ENCODE measurements at regions not wholly inside any gene's neighbourhood (a gene's known extent, or its start where the extent isn't known, plus 50 kb on each side); places are given as distances from the start of the nearest gene placed in this dataset.
"Not testable (repeated sequence)": the region's sequence is repeated elsewhere in the genome, so short reads cannot be mapped to it uniquely, and the experiment has no call there.

DNA sequence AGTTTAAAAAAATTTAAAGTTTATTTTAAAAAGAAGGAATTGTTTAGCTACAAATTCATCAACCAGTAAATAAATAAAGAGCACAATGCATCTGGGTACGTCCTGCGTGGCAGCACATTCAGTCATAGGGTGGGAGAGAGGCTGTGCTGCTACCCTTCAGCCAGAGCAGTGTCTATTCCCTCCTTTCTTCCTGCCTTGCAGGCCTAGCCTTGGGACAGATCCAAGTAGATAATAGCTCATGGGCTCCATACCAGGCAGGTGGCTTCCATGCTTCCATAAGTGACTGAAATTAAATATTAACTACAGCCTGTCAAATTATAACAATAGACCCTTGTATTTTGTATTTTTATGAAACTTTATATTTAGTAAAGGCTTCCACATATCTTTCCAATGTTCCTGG is 408.3 kb upstream of the RGMB start:
- no peak for FAIRE-seq
- TF ChIP-seq CTCF (IDR thresholded peaks at IDR 0.05; ENCODE audit: insufficient read depth, low read length, severe bottlenecking), result no peak
- H3K4me3 ChIP-seq (ENCODE audit: low read depth, low read length), result no peak overlapping the region
- H3K27me3 ChIP-seq (ENCODE audit: control insufficient read depth, insufficient read depth, low read length), result no peaks in the 10 kb centered on the region
- no peaks in the 10 kb centered on the region for H3K36me3 ChIP-seq (ENCODE audit: control insufficient read depth, insufficient read depth, low read length)
- no peak for DNase-seq (ENCODE audit: low read depth)

DNA sequence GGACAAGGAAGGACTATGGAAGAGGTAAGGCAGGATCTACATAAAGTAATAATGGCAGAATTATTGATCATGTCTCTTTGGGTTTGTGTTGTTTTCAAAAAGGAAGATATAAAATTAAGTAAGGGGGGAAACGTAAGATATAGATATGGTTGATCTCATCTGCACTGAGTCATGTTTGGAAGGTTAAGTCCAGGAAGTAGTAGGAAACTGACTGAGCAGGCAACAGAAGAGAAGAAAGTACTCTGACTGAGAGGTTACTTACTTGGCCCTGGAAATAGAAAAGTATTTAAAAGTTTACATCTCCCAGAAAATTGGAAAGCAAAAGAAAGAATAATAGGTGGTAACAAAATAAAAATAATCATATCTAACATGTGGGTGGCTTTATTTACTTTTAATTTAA is 405.3 kb upstream of the RGMB start:
- TF ChIP-seq CTCF (IDR thresholded peaks at IDR 0.05; ENCODE audit: insufficient read depth, low read length, severe bottlenecking), result no peak
- Histone ChIP-seq H3K36me3 (ENCODE audit: control insufficient read depth, insufficient read depth, low read length) (no peaks in the 10 kb centered on the region), H3K27me3 (ENCODE audit: control insufficient read depth, insufficient read depth, low read length) (no peaks in the 10 kb centered on the region), H3K4me3 (ENCODE audit: low read depth, low read length) (no peak overlapping the region)
- DNase-seq (ENCODE audit: low read depth), result peak; percentile 20
- FAIRE-seq, result no peak

- TF ChIP-seq CTCF (IDR thresholded peaks at IDR 0.05; ENCODE audit: insufficient read depth, low read length, severe bottlenecking), result no peak
- Histone ChIP-seq H3K4me3 (ENCODE audit: low read depth, low read length) (no peak overlapping the region), H3K36me3 (ENCODE audit: control insufficient read depth, insufficient read depth, low read length) (no peaks in the 10 kb centered on the region), H3K27me3 (ENCODE audit: control insufficient read depth, insufficient read depth, low read length) (no peaks in the 10 kb centered on the region)
- FAIRE-seq, result no peak
- DNase-seq (ENCODE audit: low read depth), result no peak
Measured at GRCh38 chr5:98372351-98372750, 401.1 kb upstream of the RGMB start.

- H3K36me3 ChIP-seq (ENCODE audit: control insufficient read depth, insufficient read depth, low read length), result no peaks in the 10 kb centered on the region
- DNase-seq (ENCODE audit: low read depth) (no peak), FAIRE-seq (no peak)
- no peak for TF ChIP-seq CTCF (IDR thresholded peaks at IDR 0.05; ENCODE audit: insufficient read depth, low read length, severe bottlenecking)
- no peak overlapping the region for H3K4me3 ChIP-seq (ENCODE audit: low read depth, low read length)
- H3K27me3 ChIP-seq (ENCODE audit: control insufficient read depth, insufficient read depth, low read length), result no peaks in the 10 kb centered on the region
Measured at GRCh38 chr5:98391921-98392625, 381.4 kb upstream of the RGMB start.

DNA sequence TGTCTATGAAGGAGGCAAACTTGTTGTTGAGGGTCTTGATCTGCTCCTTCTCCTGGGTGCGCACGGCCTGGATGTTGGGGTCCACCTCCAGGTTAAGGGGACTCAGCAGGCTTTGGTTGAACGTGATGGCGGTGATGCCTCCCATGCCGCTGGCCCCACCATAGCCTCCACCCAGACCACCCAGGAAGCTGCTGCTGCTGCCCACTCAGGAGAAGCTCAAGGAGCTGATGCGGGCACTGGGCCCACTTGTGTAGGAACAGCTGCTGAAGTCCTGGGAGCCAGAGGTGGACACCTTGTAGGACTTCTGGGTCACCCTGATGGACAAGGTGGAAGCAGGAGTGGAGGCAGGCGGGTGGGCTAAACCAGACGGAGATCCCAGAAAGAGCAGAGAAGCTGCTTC is 380.3 kb upstream of the RGMB start:
- not testable (repeated sequence) for FAIRE-seq; H3K36me3 ChIP-seq (ENCODE audit: control insufficient read depth, insufficient read depth, low read length); H3K4me3 ChIP-seq (ENCODE audit: low read depth, low read length); DNase-seq (ENCODE audit: low read depth); H3K27me3 ChIP-seq (ENCODE audit: control insufficient read depth, insufficient read depth, low read length)

DNA sequence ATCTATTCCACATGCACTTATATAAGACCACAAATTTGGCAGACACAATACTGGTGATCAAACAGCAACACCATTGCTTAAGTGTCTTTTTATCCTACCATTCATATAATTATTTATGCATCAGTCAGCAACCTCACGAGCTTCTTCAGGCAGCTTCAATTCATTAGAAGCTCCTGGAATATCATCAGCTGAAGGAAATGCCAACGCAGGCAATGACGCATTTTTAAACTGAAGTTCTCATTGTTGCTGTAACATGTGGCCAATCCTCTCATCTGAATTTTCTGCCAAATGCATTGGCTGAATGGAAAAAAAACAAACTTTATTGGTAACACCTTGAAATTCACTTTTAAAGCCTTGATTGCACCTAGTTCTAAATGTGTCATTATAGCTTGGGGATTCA is 376.4 kb upstream of the RGMB start:
- FAIRE-seq (no peak), DNase-seq (ENCODE audit: low read depth) (no peak)
- no peaks in the 10 kb centered on the region for H3K36me3 ChIP-seq (ENCODE audit: control insufficient read depth, insufficient read depth, low read length)
- H3K27me3 ChIP-seq (ENCODE audit: control insufficient read depth, insufficient read depth, low read length), result no peaks in the 10 kb centered on the region
- no peak for TF ChIP-seq CTCF (IDR thresholded peaks at IDR 0.05; ENCODE audit: insufficient read depth, low read length, severe bottlenecking)
- H3K4me3 ChIP-seq (ENCODE audit: low read depth, low read length), result no peak overlapping the region
